C4-2B (cell line): ENCODE measurements at regions not wholly inside any gene's neighbourhood (a gene's known extent, or its start where the extent isn't known, plus 50 kb on each side); places are given as distances from the start of the nearest gene placed in this dataset.

ENCODE experiments used
- CTCF ChIP-seq: fragments of 450-650 bp; conservative IDR thresholded peaks from 2 replicates; pipeline ENCODE4 v1.5.1; 2017; ENCODE audit warnings: mild to moderate bottlenecking
- ZFX ChIP-seq: fragments of 450-650 bp; IDR thresholded peaks from 2 replicates; pipeline ENCODE4 v1.6.1; 2017

- no peak for TF ChIP-seq CTCF
- no peak for TF ChIP-seq ZFX
Measured at GRCh38 chr5:25262221-25262620, 617.4 kb upstream of the CDH10 start.
